ENCODE measurements at regions not wholly inside any gene's neighbourhood (a gene's known extent, or its start where the extent isn't known, plus 50 kb on each side); places are given as distances from the start of the nearest gene placed in this dataset.

- no peak for DNase-seq (ENCODE audit: low spot score)
Measured at GRCh38 chr1:72937905-72938304, 655.6 kb upstream of the NEGR1 start.

GRCh38 chr1:72936942-72937341 is 654.6 kb upstream of the NEGR1 start:
- DNase-seq (ENCODE audit: low spot score): no peak

- no peak for DNase-seq (ENCODE audit: low spot score)
Measured at GRCh38 chr1:72936151-72936740, 653.9 kb upstream of the NEGR1 start.

GRCh38 chr1:72932025-72932424 is 649.7 kb upstream of the NEGR1 start:
- no peak for DNase-seq (ENCODE audit: low spot score)

- DNase-seq (ENCODE audit: low spot score): no peak
Measured at GRCh38 chr1:72930528-72930927, 648.2 kb upstream of the NEGR1 start.

GRCh38 chr1:72918940-72919339 is 636.6 kb upstream of the NEGR1 start:
- no peak for DNase-seq (ENCODE audit: low spot score)

- DNase-seq (ENCODE audit: low spot score): no peak
Measured at GRCh38 chr1:72917920-72918319, 635.6 kb upstream of the NEGR1 start.

GRCh38 chr1:72915581-72915980 is 633.2 kb upstream of the NEGR1 start:
- DNase-seq (ENCODE audit: low spot score): peak; percentile 8

- DNase-seq (ENCODE audit: low spot score): no peak
Measured at GRCh38 chr1:72911656-72912055, 629.3 kb upstream of the NEGR1 start.

- no peak for DNase-seq (ENCODE audit: low spot score)
Measured at GRCh38 chr1:72896256-72896655, 613.9 kb upstream of the NEGR1 start.

GRCh38 chr1:72892461-72892860 is 610.1 kb upstream of the NEGR1 start:
- DNase-seq (ENCODE audit: low spot score): peak; percentile 48

GRCh38 chr1:72891976-72892375 is 609.6 kb upstream of the NEGR1 start:
- no peak for DNase-seq (ENCODE audit: low spot score)

- DNase-seq (ENCODE audit: low spot score): no peak
Measured at GRCh38 chr1:72885841-72886240, 603.5 kb upstream of the NEGR1 start.

- no peak for DNase-seq (ENCODE audit: low spot score)
Measured at GRCh38 chr1:72885017-72885416, 602.7 kb upstream of the NEGR1 start.

- no peak for DNase-seq (ENCODE audit: low spot score)
Measured at GRCh38 chr1:72869873-72870272, 587.5 kb upstream of the NEGR1 start.

GRCh38 chr1:72869441-72869840 is 587.1 kb upstream of the NEGR1 start:
- DNase-seq (ENCODE audit: low spot score): no peak

- no peak for DNase-seq (ENCODE audit: low spot score)
Measured at GRCh38 chr1:72851597-72851996, 569.3 kb upstream of the NEGR1 start.

- no peak for DNase-seq (ENCODE audit: low spot score)
Measured at GRCh38 chr1:72848997-72849396, 566.7 kb upstream of the NEGR1 start.

GRCh38 chr1:72847651-72848050 is 565.3 kb upstream of the NEGR1 start:
- no peak for DNase-seq (ENCODE audit: low spot score)

- no peak for DNase-seq (ENCODE audit: low spot score)
Measured at GRCh38 chr1:72846476-72847278, 564.3 kb upstream of the NEGR1 start.

- DNase-seq (ENCODE audit: low spot score): no peak
Measured at GRCh38 chr1:72845981-72846380, 563.6 kb upstream of the NEGR1 start.

- no peak for DNase-seq (ENCODE audit: low spot score)
Measured at GRCh38 chr1:72845381-72845780, 563.0 kb upstream of the NEGR1 start.

GRCh38 chr1:72837781-72838180 is 555.4 kb upstream of the NEGR1 start:
- no peak for DNase-seq (ENCODE audit: low spot score)
